ENCODE measurements at regions not wholly inside any gene's neighbourhood (a gene's known extent, or its start where the extent isn't known, plus 50 kb on each side); places are given as distances from the start of the nearest gene placed in this dataset.

DNA sequence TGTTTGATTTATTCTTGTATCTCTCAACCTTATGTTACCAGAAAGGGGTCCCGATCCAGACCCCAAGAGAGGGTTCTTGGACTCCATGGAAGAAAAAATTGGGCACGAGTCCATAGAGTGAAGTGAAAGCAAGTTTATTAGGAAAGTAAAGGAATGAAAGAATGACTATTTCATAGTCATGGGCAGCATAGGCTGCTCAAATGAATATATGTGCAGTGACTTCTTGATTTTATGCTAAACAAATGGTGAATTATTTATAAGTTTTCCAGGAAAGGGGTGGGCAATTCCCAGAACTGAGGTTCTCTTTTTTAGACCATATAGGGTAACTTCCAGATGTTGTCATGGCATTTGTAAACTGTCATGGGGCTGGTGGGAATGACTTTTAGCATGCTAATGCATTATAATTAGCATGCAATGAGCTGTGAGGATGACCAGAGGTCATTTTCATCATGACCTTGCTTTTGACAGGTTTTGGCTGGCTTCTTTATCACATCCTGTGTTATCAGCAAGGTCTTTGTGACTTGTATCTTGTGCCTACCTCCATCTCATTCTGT lies 832.4 kb upstream of the CDH2 start:
- no peak for DNase-seq

DNA sequence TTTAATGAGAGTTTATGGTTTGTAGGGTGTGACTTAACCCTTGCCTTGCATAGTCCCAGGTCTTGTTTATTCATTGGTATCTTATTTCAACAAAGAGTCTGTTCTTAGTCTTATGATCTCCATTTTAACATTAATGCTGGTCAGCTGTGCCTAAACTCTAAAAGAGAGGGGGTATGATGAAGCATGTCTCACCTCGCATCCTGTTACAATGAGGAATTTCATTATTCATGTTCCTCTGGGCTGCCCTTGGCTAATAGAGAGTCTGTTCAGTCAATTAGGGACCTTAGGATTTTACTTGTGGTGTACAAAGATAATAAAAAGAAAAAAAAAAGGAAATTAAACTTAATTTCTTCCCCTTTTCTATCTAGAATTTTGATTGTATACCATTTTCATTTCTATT lies 831.9 kb upstream of the CDH2 start:
- DNase-seq: no peak

DNA sequence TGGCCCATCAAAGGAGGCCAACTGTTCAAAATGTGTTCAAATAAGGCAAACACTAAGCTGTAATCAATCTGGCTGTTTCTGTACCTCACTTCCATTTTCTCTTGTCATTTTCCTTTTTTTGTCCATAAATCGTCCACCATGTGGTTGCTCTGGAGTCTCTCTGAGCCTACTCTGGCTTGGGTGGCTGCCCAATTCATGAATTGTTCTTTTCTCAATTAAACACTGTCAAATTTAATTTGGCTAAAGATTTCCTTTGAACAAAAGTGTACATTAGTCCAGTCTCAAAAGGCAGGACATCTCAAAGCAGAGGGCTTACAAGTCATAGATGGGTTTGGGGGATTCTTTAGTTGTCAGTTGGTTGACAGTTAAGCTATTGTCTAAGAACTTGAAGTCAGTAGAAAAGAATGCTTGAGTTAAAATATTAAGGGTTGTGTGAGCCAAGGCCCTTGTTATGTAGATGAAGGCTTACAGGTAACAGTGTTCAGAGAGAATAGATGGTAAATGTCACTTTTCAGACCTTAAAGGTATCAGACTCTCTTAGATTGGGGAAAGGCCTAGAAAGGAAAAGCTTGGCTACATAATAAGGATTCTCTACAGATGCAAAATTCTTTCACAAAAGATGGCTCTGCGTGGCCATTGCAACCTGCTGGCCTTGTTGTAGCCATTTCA lies 831.2 kb upstream of the CDH2 start:
- DNase-seq: no peak

DNA sequence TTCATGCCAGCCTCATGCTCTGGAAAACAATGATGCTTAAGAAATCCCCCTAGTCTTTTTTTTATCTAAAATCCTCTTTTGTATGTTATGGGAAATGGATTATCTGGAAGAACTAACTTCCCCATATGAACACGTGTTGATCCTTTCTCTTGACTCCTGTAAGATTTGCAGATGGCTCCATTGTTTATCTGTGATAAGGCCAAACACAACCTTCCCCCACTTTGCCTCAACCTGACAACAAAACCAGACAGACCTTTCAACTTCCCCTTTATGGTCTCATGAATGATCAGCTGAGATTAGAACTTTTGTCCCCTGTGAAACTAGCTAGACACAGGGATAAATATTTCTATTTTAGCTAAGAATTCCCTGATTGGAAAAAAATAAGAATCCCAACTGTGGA lies 828.0 kb upstream of the CDH2 start:
- DNase-seq: no peak

DNA sequence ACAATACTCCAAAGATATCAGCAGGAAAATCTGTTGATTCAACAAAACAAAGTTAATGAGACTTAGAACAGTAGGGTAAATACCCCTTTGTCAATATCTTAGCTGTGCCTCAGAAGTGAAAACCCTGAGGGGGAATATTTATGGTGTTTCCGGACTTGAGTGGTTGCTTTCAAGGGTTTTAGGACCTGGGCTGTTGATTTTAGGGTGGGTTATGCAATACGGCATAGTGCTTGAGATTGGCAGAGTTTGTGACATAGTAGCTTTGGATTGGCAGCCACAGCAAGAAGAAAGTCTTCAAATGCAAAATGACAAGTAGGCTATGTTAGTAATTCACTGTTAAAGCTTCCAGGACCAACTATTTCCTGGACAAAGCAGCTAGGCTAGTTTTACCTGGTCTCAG lies 826.3 kb upstream of the CDH2 start:
- no peak for DNase-seq

DNA sequence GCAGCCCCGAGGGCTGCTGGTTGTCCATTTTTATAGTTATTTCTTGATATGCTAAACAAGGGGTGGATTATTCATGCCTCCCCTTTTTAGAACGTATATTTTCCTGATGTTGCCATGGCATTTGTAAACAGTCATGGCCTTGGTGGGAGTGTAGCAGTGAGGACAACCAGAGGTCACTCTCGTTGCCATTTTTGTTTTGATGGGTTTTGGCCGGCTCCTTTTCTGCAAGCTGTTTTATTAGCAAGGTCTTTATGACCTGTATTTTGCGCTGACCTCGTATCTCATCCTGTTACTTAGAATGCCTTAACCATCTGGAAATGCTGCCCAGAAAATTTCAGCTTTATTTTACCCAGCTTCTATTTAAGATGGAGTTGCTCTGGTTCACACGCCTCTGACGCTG lies 825.8 kb upstream of the CDH2 start:
- no peak for DNase-seq

DNA sequence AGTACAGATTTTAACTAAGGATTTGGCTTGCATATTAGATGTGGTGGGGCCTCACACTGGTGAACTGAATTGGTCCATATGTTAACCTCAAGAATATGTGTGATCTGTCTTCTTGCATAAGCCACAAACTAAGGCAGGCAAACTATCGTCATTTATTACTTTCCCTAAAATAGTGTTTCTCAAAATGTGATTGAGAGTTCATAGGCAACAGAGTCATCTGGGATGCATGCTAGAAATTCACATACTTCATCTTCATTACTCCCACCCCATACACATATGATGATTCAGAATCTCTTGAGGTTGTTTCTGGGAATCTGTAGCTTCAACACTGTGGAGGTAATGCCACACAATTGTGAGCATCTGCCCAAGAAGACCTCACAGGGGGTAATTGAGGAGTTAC lies 822.8 kb upstream of the CDH2 start:
- no peak for DNase-seq

DNA sequence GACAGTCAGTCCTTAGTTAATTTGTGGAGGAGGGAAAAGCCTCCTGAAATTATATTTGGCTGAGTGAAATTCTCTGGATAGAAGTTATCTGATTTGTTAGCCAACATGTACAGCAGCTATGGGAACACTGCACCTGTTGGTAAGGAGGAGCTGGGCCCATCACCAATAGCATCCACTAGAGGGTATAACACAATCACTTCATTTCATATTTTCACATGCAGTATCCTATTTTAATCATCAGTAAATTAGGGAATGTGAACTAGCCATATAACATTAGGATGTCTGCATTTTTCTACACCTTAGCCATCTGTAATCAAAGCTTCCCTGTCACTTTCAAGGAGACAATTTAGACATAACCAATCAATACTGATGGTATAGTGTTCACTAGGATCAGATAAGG lies 818.4 kb upstream of the CDH2 start:
- DNase-seq: no peak

DNA sequence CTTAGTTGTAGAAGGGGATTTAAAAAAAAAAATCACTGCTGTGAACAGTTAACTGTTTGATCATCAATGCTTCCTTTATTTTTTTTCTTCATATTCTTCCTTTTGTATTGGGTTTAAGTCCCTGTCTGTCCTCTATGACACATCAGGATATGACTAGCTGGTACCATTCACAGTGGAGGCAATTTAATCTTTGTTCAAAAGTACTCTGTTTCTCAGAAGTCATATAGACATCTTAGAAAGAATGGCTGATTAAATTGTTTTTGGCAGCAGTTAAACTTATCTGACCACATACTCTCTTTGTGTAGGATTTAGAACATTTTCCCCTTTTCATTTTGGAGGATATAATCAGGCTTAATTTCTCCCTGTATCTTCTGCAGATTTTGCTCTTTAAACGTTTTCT lies 807.8 kb upstream of the CDH2 start:
- no peak for DNase-seq

DNA sequence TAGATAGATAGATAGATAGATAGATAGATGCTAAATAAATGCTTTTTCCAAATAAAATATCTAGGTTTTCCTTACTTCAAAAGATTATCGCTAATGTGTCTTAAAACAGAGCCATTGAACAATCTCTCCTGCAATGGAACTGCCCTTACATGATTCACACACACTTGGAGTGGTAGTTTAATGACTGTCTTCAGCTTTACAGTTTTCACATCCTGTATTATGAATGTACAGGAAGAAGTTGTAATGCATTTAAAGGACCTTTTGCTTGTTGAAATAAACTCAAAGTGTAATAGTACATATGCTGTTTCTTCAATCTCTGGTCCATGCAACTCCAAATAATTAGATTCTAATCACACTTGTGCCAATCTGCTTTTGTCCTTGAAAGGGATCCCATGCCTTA lies 797.6 kb upstream of the CDH2 start:
- DNase-seq: no peak

DNA sequence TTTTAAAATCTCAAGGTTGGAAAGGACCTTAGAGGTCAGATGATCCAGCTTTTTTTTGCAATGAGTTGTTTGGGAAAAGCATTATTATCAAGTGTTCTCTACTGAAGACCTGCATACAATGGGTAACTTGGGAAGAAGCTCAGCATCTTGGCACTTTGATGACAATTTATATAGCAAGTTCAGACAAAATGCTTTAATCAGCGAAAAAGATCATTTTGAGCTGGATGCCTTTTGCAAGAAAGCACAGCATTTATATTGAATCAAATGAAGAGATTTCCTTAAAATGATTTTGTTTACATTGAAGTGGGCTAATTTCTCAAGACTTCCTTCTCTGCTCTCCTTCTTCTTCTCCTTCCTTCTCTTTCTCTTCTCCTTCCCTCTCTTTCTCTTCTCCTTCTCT lies 796.4 kb upstream of the CDH2 start:
- no peak for DNase-seq

DNA sequence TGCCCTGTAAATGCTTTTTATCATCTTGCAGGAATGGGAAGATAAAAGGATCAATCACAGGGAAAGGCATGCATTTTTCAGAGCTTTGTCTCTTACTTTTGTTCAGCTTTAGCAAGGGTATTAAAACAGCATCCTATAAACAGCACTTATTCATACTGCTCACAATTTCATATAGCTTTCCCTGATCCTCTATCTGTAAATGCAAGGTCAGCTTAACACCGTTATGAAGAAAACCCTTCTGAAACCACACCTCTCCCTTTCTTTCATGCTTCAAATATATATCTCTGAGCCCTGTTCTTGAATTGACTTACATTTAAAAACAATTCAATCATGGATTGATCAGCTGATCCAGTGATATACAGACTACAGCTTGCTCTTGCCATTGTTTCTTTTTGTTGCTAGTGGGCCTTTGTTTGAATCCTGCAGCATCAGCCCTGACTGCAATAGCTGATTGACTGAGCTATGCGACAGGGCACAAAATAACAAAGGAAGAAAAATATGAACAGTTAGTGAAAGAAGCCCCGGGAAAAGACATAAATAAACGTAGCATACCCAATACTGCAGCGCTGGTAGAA lies 795.5 kb upstream of the CDH2 start:
- no peak for DNase-seq

DNA sequence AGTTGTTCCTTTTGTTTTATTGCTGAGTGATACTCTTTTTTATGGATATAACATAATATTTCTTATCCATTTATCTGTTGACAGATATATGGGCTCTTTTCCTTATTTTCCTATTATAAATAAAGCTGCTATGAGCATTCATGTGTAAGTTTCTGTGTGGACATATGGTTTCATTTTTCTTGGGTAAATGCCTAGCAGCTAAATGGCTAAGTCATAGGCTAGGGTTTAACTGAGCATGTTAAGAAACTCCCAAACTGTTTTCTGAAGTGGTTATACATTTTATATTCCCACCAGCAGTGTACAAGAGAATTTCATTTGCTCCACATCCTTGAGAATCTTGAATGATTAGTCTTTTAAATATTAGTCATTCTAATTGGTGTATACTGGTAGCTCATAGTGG lies 786.6 kb upstream of the CDH2 start:
- DNase-seq: no peak

DNA sequence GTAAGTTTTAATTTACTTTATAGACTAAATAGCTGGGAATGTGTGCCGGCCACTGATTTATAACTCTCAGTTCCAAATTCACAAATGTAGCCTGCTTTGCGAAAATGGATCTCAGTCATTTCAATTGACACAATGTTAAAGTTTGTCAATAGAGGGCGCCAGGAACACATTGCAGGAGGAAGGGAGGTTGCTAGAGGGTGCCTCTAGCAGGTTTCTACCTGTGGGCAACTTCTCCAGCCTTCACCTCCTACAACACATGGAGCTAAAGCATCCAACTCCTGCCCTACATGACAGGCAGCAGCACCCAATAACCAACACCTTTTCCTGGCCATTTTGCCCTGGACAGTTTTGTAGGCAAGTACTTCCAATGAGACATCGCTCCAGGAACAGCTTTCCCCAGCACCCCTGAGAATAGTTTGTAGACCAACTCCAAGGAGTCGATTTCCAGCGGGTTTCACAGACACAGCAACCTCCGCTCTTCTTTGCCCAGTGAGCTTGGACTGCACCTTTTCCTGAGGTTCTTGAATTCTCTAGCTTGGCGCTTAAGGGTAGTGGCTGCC lies 784.8 kb upstream of the CDH2 start:
- peak; percentile 62 for DNase-seq

DNA sequence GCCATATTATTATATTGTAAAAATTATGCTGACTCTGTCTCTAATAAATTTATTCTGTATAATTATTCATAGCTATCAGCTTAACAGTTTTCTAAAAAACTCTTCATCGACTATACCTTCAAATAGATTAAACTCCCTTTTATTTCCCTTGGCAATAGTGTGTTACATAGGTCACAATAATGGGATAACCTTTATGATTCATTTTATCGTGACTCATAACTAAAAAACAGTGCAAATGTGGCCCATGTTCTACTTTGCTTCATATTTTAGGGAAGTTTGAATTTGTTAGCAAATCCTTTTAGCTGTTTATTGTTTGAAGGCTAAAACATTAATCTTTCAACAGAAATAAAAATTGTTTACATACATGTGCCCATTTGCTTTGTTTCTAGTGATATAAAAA lies 783.2 kb upstream of the CDH2 start:
- no peak for DNase-seq

DNA sequence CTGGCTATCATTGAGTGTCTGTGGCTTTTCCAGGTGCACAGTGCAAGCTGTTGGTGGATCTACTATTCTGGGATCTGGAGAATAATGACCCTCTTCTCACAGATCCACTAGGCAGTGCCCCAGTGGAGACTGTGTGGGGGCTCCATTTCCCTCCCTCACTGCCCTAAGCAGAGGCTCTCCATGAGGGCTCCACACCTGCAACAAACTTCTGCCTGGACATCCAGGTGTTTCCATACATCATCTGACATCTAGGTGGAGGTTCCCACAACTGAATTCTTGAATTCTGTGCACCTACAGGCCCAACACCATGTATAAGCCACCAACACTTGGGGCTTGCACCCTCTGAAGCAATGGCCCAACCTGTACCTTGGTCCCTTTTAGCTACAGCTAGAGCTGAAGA lies 775.4 kb upstream of the CDH2 start:
- no peak for DNase-seq

DNA sequence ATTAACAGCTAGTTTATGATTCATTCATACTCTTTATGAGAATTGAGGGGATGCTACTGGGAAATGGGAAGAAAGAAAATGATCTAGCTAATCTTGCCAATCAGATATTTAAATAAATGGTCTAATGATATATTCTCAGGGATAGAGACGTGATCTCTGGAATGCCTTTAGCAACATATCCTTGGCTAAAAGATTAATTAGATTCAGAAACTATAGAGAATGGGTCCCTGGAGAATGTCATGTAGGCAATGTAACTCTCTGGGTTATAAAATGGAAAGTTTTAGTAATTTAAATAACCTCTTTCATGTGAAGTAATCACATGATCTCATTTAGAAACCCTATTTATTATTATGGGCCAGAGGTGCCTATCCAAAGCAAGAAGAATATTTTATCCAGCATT lies 771.0 kb upstream of the CDH2 start:
- no peak for DNase-seq

DNA sequence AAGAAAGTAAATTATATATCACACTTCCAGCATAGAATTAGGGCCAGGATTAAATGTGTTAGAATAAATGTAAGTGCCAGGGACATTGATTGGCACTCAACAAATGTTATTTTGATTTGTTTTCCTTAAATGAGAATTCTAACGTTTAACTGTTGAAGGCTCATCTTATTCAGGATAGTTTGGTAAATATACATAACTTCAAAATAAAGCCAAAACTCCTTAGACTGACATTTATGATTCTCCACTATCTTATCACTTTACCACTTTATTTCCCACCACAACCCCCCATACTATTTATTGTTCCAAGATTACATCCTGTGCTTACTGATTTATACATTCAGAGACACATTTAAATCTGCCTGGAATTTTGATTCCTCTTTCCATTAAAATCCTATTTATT lies 769.5 kb upstream of the CDH2 start:
- DNase-seq: no peak

DNA sequence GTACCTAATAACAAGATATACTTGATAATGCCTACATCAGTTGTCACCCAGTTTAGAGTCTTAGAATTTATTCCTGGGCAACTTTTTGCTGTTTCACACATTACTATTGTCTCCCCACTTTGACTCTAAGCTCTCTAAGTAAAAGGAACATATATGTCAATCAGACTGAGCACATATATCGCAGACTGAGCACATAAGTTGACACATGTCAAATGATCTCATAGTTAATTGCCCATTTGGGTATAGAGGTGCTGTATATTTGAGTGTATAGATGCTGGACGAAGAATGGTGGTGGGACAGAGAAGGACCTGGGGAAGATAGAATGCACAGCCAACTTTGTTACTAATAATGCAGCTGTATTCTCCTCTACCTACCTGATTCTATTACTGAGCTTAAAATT lies 746.0 kb upstream of the CDH2 start:
- no peak for DNase-seq

DNA sequence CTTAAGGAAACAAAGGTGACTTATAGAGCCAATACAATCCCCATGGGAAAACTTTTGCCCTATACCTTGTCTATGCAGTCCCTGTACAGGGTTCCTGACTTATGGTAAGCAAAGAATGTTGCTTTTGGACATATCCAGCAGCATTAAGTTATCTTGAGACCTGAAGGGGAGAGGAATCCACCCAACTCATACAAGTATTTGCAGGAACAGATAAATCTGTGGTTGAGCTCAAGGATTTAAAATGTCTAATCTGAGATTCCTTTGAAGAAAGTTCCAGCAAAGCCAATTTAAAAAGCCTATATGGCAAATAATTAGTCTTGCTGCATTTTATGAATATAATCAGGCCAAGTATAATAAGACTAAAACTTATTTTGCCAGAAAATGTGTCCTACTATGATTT lies 739.5 kb upstream of the CDH2 start:
- DNase-seq: no peak

DNA sequence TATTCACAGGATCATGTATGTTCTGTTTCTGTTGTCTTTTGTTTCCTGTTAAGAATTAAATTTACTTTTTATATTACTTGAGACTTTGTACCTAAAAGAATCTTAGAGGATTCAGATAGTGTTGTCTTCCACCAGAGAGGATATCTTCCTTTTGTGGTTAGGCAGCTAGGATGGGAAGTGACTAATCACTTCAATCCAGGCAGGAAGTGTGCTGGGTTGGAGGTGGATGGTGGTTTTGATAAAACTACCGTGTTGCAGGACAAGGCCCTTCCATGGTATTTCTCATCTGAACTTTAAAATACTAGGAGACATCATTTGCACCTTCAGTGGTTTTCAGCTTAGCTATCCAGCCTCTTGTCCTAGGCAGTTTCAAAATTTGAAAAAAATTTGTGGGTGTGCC lies 728.6 kb upstream of the CDH2 start:
- no peak for DNase-seq

DNA sequence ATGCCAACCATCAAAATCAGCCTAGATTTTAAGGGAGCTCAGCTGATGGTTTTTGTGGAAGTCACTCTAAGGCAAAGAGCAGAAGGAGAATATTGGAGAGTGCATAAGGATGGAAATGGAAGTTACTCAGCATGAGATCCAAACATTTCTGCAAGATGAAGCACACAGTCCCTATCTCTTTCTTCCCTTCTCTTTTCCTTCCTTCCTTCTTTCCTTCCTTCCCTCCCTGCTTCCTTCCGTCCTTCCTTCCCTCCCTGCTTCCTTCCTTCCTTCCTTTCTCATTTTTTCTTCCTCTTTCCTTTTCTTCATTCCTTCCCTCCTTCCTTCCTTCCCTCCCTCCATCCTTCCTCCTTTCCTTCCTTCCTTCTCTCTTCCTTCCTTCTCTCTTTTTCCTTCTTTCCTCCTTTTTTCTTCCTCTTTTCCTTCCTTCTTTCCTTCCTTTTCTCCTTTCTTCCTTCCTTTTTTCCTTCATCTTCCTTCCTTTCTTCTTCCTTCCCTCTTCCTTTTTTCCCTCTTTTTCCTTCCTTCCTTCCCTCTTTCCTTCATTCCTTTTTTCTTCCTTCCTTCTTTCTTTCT lies 727.9 kb upstream of the CDH2 start:
- no peak for DNase-seq

DNA sequence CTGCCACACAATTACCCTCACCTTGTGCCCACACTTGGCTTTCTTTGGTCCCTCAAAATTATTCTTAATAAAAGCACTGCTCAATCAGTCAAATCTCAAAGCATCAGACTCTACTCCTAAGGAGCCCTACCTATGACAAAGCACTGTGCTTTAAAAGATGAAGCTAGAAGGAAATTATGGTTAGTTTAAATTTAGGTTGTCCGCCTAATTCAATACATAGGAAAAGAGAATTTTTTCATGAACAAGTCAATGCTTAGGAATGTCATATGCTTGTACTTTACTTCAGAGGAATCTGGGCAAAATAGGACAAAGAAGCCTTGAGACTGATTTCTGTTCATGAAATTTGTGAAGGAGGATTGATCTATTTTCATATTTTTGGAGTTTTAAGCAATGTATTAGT lies 726.4 kb upstream of the CDH2 start:
- DNase-seq: no peak

DNA sequence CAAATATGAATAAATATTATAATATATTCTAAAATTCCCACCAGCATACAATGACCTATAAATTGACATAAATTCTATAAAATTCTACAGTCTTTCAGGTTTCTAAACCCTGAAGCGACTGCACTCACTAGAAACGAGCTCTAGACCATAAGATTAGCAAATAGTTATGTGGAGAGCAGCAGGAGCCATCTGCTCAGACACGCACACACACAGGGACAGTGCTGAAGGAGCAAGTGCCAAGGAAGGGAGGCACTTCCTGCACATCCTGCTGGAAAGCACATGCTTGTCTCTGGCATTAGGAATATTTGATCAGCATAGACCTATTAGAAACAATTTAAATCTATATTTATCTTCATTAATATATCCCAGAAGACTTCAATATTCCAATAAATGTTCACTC lies 713.9 kb upstream of the CDH2 start:
- no peak for DNase-seq

DNA sequence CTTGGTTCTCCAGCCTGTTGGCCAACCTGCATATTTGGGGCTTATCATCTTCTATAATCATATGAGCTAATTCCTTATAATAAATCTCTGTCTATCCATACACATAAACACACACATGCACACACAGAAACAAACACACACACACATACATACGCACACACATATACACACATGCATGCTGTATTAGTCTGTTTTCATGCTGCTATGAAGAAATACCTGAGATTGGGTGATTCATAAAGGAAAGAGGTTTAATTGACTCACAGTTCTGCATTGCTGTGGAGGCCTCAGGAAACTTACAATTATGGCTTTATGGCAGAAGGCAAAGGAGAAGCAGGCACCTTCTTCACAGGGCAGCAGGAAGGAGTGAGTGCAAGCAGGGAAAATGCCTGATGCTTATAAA lies 707.4 kb upstream of the CDH2 start:
- no peak for DNase-seq
